ENCODE measurements at regions not wholly inside any gene's neighbourhood (a gene's known extent, or its start where the extent isn't known, plus 50 kb on each side); places are given as distances from the start of the nearest gene placed in this dataset.

GRCh38 chr2:216914491-216914890 is 54.6 kb upstream of the TNP1 start:
- H3K9me3 ChIP-seq (ENCODE audit: insufficient read depth, low read length, severe bottlenecking) = no peaks in the 10 kb centered on the region
- no peak overlapping the region for H3K27ac ChIP-seq (ENCODE audit: low read length)
- DNase-seq (no peak), ATAC-seq (ENCODE audit: insufficient read depth, low read depth) (no peak)
- H2AFZ ChIP-seq (ENCODE audit: low read depth, low read length) = no peak overlapping the region
- no peak overlapping the region for H3K4me2 ChIP-seq (ENCODE audit: insufficient read depth, low read length)
- H3K4me1 ChIP-seq (ENCODE audit: insufficient read depth, low read length) = no peaks in the 10 kb centered on the region
- H3K36me3 ChIP-seq (ENCODE audit: insufficient read depth, low read length) = no peaks in the 10 kb centered on the region
- no peak overlapping the region for H3K4me3 ChIP-seq (ENCODE audit: low read depth in 1 of 2, low read length in 2 of 2)
- H3K27me3 ChIP-seq (ENCODE audit: insufficient read depth, low read length, poor library complexity) = peaks cover 3% of the 10 kb centered on the region
- TF ChIP-seq, protein P1, sequence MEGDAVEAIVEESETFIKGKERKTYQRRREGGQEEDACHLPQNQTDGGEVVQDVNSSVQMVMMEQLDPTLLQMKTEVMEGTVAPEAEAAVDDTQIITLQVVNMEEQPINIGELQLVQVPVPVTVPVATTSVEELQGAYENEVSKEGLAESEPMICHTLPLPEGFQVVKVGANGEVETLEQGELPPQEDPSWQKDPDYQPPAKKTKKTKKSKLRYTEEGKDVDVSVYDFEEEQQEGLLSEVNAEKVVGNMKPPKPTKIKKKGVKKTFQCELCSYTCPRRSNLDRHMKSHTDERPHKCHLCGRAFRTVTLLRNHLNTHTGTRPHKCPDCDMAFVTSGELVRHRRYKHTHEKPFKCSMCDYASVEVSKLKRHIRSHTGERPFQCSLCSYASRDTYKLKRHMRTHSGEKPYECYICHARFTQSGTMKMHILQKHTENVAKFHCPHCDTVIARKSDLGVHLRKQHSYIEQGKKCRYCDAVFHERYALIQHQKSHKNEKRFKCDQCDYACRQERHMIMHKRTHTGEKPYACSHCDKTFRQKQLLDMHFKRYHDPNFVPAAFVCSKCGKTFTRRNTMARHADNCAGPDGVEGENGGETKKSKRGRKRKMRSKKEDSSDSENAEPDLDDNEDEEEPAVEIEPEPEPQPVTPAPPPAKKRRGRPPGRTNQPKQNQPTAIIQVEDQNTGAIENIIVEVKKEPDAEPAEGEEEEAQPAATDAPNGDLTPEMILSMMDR (IDR thresholded peaks at IDR 0.05; ENCODE audit: borderline replicate concordance, extremely low read depth, low read length, poor library complexity, severe bottlenecking) = no peak
- no peak for TF ChIP-seq EZH2 (IDR thresholded peaks at IDR 0.05; ENCODE audit: borderline replicate concordance, low read depth, low read length, severe bottlenecking)
- no peak overlapping the region for H3K9ac ChIP-seq (ENCODE audit: low read depth, low read length)
- H3K79me2 ChIP-seq (ENCODE audit: insufficient read depth, low read length) = no peaks in the 10 kb centered on the region
- H4K20me1 ChIP-seq (ENCODE audit: insufficient read depth, low read length) = no peaks in the 10 kb centered on the region

- H3K36me3 ChIP-seq (ENCODE audit: insufficient read depth, low read length) = no peaks in the 10 kb centered on the region
- no peak for DNase-seq
- H3K79me2 ChIP-seq (ENCODE audit: insufficient read depth, low read length) = no peaks in the 10 kb centered on the region
- H3K4me2 ChIP-seq (ENCODE audit: insufficient read depth, low read length) = no peak overlapping the region
- H3K27ac ChIP-seq (ENCODE audit: low read length) = no peak overlapping the region
- no peak for ATAC-seq (ENCODE audit: insufficient read depth, low read depth)
- no peak overlapping the region for H3K9ac ChIP-seq (ENCODE audit: low read depth, low read length)
- no peaks in the 10 kb centered on the region for H4K20me1 ChIP-seq (ENCODE audit: insufficient read depth, low read length)
- no peaks in the 10 kb centered on the region for H3K4me1 ChIP-seq (ENCODE audit: insufficient read depth, low read length)
- H2AFZ ChIP-seq (ENCODE audit: low read depth, low read length) = no peak overlapping the region
- TF ChIP-seq, protein P1 (IDR thresholded peaks at IDR 0.05; ENCODE audit: borderline replicate concordance, extremely low read depth, low read length, poor library complexity, severe bottlenecking) = no peak
- TF ChIP-seq EZH2 (IDR thresholded peaks at IDR 0.05; ENCODE audit: borderline replicate concordance, low read depth, low read length, severe bottlenecking) = no peak
- no peaks in the 10 kb centered on the region for H3K9me3 ChIP-seq (ENCODE audit: insufficient read depth, low read length, severe bottlenecking)
- H3K27me3 ChIP-seq (ENCODE audit: insufficient read depth, low read length, poor library complexity) = peaks cover 6% of the 10 kb centered on the region
- H3K4me3 ChIP-seq (ENCODE audit: low read depth in 1 of 2, low read length in 2 of 2) = no peak overlapping the region
Measured at GRCh38 chr2:216911886-216912285, 52.0 kb upstream of the TNP1 start.

GRCh38 chr2:216911008-216911407 is 51.1 kb upstream of the TNP1 start:
- ATAC-seq (ENCODE audit: insufficient read depth, low read depth) = no peak
- Histone ChIP-seq H3K36me3 (ENCODE audit: insufficient read depth, low read length) (no peaks in the 10 kb centered on the region), H3K79me2 (ENCODE audit: insufficient read depth, low read length) (no peaks in the 10 kb centered on the region), H4K20me1 (ENCODE audit: insufficient read depth, low read length) (no peaks in the 10 kb centered on the region), H2AFZ (ENCODE audit: low read depth, low read length) (no peak overlapping the region), H3K4me1 (ENCODE audit: insufficient read depth, low read length) (no peaks in the 10 kb centered on the region), H3K9ac (ENCODE audit: low read depth, low read length) (no peak overlapping the region), H3K27me3 (ENCODE audit: insufficient read depth, low read length, poor library complexity) (peaks cover 6% of the 10 kb centered on the region), H3K4me3 (ENCODE audit: low read depth in 1 of 2, low read length in 2 of 2) (no peak overlapping the region), H3K9me3 (ENCODE audit: insufficient read depth, low read length, severe bottlenecking) (no peaks in the 10 kb centered on the region), H3K4me2 (ENCODE audit: insufficient read depth, low read length) (no peak overlapping the region), H3K27ac (ENCODE audit: low read length) (no peak overlapping the region)
- no peak for TF ChIP-seq EZH2 (IDR thresholded peaks at IDR 0.05; ENCODE audit: borderline replicate concordance, low read depth, low read length, severe bottlenecking)
- TF ChIP-seq, protein P1 (IDR thresholded peaks at IDR 0.05; ENCODE audit: borderline replicate concordance, extremely low read depth, low read length, poor library complexity, severe bottlenecking) = no peak
- DNase-seq = no peak
